ENCODE measurements at regions not wholly inside any gene's neighbourhood (a gene's known extent, or its start where the extent isn't known, plus 50 kb on each side); places are given as distances from the start of the nearest gene placed in this dataset.

GRCh38 chr2:240323601-240324291 is 111.7 kb upstream of the GPC1 start:
- no peak for DNase-seq (ENCODE audit: low spot score)
- Histone ChIP-seq H3K4me1 (peaks cover 0 to 11% of the 10 kb centered on the region in 2 donors), H3K27ac (no peak overlapping the region), H3K36me3 (no peaks in the 10 kb centered on the region), H3K9me3 (no peaks in the 10 kb centered on the region), H3K27me3 (no peaks in the 10 kb centered on the region), H3K4me3 (no peak overlapping the region)
- TF ChIP-seq, protein P1, sequence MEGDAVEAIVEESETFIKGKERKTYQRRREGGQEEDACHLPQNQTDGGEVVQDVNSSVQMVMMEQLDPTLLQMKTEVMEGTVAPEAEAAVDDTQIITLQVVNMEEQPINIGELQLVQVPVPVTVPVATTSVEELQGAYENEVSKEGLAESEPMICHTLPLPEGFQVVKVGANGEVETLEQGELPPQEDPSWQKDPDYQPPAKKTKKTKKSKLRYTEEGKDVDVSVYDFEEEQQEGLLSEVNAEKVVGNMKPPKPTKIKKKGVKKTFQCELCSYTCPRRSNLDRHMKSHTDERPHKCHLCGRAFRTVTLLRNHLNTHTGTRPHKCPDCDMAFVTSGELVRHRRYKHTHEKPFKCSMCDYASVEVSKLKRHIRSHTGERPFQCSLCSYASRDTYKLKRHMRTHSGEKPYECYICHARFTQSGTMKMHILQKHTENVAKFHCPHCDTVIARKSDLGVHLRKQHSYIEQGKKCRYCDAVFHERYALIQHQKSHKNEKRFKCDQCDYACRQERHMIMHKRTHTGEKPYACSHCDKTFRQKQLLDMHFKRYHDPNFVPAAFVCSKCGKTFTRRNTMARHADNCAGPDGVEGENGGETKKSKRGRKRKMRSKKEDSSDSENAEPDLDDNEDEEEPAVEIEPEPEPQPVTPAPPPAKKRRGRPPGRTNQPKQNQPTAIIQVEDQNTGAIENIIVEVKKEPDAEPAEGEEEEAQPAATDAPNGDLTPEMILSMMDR (IDR thresholded peaks at IDR 0.05): no peak

DNA sequence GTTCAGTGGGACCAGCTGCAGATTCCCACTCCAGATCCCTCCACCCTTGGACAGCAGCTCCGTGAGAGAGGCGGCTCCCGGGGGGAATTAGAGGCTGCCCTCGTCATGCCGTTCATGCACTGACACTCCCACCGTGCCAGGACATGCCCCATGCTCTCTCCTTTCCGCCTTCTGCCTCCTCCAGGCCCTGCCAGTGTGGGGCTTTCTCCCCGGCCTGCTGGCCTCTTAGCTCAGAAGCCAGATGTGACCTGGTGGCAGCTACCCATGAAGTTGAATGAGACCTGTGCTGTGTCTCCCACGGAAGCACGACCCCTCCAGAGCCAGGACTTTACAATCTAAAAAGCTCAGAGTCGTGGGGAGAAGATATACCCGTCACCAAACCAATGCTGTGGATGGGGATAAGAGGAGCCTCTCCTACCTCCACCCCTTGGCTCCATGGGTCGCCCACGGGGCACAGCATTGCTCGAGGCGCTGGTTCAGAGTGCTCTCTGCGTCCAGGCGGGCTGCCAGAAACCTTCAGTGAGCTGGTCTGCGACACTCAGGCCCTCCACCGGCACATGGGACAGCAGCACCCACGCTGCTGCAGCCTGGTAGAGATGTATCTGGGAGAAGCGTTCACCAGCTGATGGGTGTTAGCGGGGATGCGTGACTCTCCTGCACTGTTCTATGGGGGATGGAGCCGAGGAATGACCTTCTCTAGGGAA is 111.0 kb upstream of the GPC1 start:
- no peaks in the 10 kb centered on the region for H3K36me3 ChIP-seq
- H3K27me3 ChIP-seq: no peaks in the 10 kb centered on the region
- peaks cover 0 to 11% of the 10 kb centered on the region in 2 donors for H3K4me1 ChIP-seq
- H3K9me3 ChIP-seq: no peaks in the 10 kb centered on the region
- TF ChIP-seq, protein P1 (IDR thresholded peaks at IDR 0.05): no peak
- no peak overlapping the region for H3K4me3 ChIP-seq
- H3K27ac ChIP-seq: no peak overlapping the region
- no peak for DNase-seq (ENCODE audit: low spot score)

DNA sequence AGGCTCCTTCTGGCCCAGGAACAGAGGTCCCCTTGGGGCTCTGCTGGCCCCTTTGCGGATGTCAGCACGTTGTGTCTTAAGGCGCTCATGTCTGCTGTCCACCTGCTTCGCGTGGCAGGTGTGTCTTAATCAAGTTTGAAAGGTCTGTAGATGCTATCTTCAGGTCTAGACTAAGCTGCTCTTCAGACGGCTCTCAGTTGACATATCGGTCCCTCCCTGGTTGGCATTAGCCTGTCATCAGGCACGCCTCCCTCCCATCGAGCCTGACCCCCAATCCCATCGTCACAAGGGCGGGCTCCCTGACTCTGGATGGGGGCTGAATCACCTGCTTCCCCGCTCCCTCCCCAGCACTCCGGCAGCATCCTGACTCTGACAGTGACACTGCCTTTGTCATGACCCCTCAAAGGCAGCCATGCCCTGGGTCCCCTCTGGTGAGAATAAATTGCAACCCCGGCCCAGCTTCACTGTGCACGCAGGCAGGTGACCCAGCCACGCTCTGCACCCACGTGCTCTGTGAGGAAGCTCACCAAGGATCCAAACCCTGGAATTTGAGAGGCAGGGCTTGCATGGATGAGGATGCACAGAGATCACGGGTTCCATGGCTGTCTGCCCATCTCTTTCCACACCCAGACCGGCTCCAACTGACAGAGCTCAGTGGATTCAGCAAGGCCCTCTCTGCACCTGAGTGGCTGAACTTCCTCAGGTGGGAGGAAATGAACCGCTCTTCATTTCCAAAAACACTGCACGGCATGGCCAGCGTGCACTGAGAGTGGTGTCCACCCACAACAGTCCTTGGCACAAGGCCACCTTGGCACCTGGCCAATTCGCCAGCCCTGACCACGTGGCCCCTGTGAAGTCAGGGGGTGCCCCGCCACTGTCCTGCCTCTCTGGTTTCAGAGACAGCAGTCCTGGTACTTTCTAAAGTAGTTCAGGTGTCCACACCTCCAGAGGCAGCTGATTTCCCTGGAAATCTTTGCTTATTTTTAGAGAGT is 110.2 kb upstream of the GPC1 start:
- Histone ChIP-seq H3K27me3 (no peaks in the 10 kb centered on the region), H3K27ac (no peak overlapping the region), H3K9me3 (no peaks in the 10 kb centered on the region), H3K4me1 (peaks cover 0 to 6% of the 10 kb centered on the region in 2 donors), H3K36me3 (no peaks in the 10 kb centered on the region), H3K4me3 (no peak overlapping the region)
- TF ChIP-seq, protein P1 (IDR thresholded peaks at IDR 0.05): no peak
- no peak for DNase-seq (ENCODE audit: low spot score)

- Histone ChIP-seq H3K27ac (no peak overlapping the region), H3K36me3 (no peaks in the 10 kb centered on the region), H3K4me3 (no peak overlapping the region), H3K4me1 (peaks cover 0 to 6% of the 10 kb centered on the region in 2 donors), H3K9me3 (peaks cover 0 to 3% of the 10 kb centered on the region in 2 donors), H3K27me3 (no peaks in the 10 kb centered on the region)
- TF ChIP-seq, protein P1 (IDR thresholded peaks at IDR 0.05): no peak
- DNase-seq (ENCODE audit: low spot score): no peak
Observed at GRCh38 chr2:240326246-240326645, 109.2 kb upstream of the GPC1 start.

DNA sequence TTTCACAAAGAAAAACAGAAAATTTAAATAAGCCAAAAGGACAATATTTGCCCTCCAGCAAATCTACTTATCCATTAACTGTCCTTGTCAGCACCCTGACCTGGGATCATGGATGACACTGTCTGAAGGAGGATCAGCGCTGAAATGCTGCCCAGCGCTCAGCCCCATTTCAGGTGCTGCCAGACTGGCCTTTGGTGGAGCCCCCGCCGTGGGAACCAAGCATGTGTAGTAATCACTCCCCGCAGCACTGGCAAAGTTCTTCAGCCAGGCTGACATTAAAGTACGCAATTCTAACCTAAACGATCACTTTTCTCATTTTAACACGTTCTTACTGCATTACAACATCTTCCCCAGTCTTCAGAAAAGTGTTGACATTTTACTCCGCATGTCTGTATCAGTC is 108.6 kb upstream of the GPC1 start:
- peaks cover 0 to 4% of the 10 kb centered on the region in 2 donors for H3K9me3 ChIP-seq
- no peaks in the 10 kb centered on the region for H3K27me3 ChIP-seq
- no peaks in the 10 kb centered on the region for H3K36me3 ChIP-seq
- no peak for DNase-seq (ENCODE audit: low spot score)
- no peak overlapping the region for H3K27ac ChIP-seq
- TF ChIP-seq, protein P1 (IDR thresholded peaks at IDR 0.05): no peak
- peaks cover 0 to 6% of the 10 kb centered on the region in 2 donors for H3K4me1 ChIP-seq
- H3K4me3 ChIP-seq: no peak overlapping the region

All from right atrium auricular region (tissue), 2 donors.